ENCODE measurements at regions not wholly inside any gene's neighbourhood (a gene's known extent, or its start where the extent isn't known, plus 50 kb on each side); places are given as distances from the start of the nearest gene placed in this dataset.
A peak's percentile ranks its signal among the peaks of the same experiment; 100 is the strongest.
"Not testable (repeated sequence)": the region's sequence is repeated elsewhere in the genome, so short reads cannot be mapped to it uniquely, and the experiment has no call there.

GRCh38 chr22:36088292-36088691 lies 59.7 kb upstream of the RBFOX2 start:
- no peak for DNase-seq

GRCh38 chr22:36087784-36088183 lies 59.2 kb upstream of the RBFOX2 start:
- no peak for DNase-seq

- DNase-seq = no peak
Measured at GRCh38 chr22:36086629-36087254, 58.1 kb upstream of the RBFOX2 start.

- DNase-seq = no peak
Measured at GRCh38 chr22:36086170-36086490, 57.5 kb upstream of the RBFOX2 start.

- DNase-seq = no peak
Measured at GRCh38 chr22:36085476-36086169, 57.0 kb upstream of the RBFOX2 start.

DNA sequence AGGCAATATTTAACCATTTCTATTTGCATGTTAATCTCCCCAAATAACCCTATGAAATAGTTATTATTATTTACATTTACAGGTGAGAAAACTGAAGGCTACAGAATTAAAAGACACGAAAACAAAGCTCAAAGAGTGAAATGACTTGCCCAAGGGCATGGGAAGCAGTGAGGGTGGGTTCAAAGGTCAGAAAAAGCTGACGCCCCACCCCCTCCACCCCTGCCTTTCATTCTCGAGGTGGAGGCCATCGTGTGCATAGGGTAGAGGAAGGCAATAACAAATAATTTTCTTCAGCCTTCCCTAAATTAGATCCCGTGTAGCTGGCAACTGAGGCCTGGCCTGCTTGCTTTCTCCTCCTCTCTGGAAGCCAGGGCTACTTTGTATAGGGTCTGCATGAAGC lies 56.1 kb upstream of the RBFOX2 start:
- DNase-seq = no peak

DNA sequence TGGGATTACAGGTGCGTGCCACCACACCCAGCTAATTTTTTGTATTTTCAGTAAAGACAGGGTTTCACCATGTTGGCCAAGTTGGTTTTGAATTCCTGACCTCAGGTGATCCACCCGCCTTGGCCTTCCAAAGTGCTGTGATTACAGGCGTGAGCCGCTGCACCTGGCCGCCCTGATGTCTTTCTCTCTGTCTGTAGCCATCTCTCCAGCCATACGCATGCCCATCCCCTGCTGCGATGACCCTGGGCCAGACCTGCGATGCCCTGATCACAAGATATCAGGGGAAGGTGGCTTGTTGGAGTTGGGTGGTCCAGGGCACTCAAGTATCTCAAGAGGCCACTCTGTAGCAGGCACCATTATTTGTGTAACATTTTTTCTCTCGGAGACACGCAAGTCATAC lies 54.4 kb upstream of the RBFOX2 start:
- no peak for DNase-seq

DNA sequence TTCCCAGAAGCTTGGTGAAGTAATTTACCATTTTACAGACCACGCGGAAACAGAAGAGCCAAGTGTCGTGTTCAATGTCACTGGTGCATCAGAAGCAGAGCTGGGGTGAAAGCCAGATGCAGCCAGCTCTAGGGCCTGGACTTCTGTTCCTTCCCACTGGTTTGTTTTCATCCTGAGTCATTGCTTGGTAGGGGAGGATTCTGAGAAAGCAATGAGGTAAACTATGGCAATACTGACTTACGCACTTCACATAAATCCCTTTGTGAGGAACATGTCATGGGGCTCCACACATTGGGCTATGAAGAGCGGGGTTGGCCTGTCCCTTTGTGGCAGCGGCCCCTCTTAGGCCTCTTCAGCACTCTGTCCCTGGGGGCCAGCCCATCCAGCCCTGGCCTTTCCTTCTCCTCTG lies 52.4 kb upstream of the RBFOX2 start:
- DNase-seq = peak; percentile 55

GRCh38 chr22:36080281-36080680 lies 51.7 kb upstream of the RBFOX2 start:
- DNase-seq = not testable (repeated sequence)

GRCh38 chr22:36079041-36079440 lies 50.4 kb upstream of the RBFOX2 start:
- DNase-seq = no peak
